IPS-NIHi11 (cell line): ENCODE measurements at regions not wholly inside any gene's neighbourhood (a gene's known extent, or its start where the extent isn't known, plus 50 kb on each side); places are given as distances from the start of the nearest gene placed in this dataset.
"Not testable (repeated sequence)": the region's sequence is repeated elsewhere in the genome, so short reads cannot be mapped to it uniquely, and the experiment has no call there.

ENCODE experiments used
- DNase-seq: peaks from one replicate; pipeline ENCODE4 v3.0.0; 2012; ENCODE audit warnings: mixed read lengths, low spot score

GRCh38 chr12:107826276-107826675 is 51.8 kb downstream of the ASCL4 start:
- no peak for DNase-seq

DNA sequence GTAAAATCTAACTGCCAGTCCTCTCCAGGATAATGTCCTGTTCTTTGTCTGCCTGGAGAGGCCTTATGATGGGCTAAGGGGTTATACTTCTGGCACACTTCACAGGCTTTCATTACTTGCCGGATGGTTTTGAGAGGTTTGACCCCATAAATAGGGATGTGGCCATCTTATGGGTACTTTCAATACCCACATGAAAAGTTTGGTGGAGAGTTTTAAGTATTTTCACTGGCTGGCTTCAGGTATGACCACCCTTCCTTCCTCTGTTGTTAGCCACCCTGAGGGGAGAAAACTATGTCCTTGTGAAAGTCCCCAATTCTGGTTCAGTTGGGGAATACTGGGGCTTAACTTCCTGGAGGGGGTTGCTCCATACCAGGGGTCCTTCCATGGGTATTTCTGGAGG is 54.8 kb downstream of the ASCL4 start:
- DNase-seq, result no peak

DNA sequence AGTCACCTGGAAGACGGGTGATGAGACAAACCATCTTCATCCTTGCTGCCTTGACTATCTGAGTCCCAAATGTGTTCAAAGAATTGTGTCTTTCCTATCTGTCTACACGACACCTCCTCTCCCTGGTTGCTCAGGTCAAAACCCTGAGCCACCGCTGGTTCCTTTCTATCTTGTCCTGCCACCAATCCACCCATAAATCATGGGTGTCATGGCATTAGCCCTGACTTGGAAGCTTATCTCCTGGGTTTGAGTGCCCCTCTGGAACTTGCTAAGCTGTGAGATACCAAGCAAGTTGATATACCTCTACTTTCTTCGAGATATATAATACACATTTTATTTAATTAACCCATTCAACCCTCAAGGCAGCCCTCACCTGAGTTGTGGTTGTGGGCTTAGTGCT is 57.9 kb downstream of the ASCL4 start:
- no peak for DNase-seq

DNA sequence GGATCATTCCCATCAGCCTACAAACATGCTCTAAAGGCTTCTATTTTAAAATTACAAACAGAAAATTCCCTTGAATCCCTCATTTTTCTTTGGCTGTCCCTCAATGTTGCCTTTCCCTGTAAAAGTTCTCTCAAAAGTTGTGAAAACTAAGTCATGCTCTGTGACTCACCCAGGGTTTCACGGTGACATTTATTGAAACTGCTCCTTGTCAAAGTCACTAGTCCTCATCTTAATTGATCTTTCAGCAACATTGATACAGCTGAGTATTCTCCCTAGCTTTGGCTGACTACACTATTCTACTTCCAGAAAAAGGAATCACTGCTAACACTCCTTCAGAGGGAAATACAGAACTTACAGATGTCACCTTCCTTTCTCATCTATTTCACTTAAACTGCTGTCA is 65.7 kb downstream of the ASCL4 start:
- DNase-seq, result no peak

- peak; percentile 41 for DNase-seq
Observed at GRCh38 chr12:107843351-107844311, 69.1 kb downstream of the ASCL4 start.

- DNase-seq, result peak; percentile 69
Observed at GRCh38 chr12:107844312-107844921, 69.9 kb downstream of the ASCL4 start.

GRCh38 chr12:107845226-107845979 is 70.9 kb downstream of the ASCL4 start:
- DNase-seq, result peak; percentile 29

- DNase-seq, result no peak
Observed at GRCh38 chr12:107845980-107846659, 71.6 kb downstream of the ASCL4 start.

- DNase-seq, result no peak
Observed at GRCh38 chr12:107847430-107847829, 72.9 kb downstream of the ASCL4 start.

DNA sequence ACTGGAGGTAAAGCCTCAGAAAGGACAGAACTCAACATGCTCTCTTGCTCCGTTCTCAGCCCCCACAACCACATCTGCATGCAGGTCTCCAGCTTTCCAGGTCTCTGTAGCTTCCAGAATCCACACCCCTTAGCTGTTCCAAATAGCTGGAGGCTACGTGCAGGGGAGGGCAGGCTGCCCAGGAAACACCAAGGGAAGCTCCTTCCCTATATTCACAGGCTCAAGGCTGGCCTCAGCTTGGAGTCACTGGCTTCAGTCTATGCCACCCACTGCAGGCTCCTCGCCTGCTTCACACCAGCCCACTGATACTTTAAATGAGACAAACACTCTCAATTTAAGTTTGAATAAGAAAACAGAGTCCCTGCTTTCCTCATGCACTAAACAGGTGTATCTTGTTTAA is 73.3 kb downstream of the ASCL4 start:
- DNase-seq, result no peak

- no peak for DNase-seq
Observed at GRCh38 chr12:107853479-107853878, 79.0 kb downstream of the ASCL4 start.

- DNase-seq, result no peak
Observed at GRCh38 chr12:107855471-107855870, 81.0 kb downstream of the ASCL4 start.

GRCh38 chr12:107856096-107856495 is 81.6 kb downstream of the ASCL4 start:
- DNase-seq, result no peak

- DNase-seq, result no peak
Observed at GRCh38 chr12:107857191-107857590, 82.7 kb downstream of the ASCL4 start.

GRCh38 chr12:107859367-107859766 is 84.9 kb downstream of the ASCL4 start:
- no peak for DNase-seq

DNA sequence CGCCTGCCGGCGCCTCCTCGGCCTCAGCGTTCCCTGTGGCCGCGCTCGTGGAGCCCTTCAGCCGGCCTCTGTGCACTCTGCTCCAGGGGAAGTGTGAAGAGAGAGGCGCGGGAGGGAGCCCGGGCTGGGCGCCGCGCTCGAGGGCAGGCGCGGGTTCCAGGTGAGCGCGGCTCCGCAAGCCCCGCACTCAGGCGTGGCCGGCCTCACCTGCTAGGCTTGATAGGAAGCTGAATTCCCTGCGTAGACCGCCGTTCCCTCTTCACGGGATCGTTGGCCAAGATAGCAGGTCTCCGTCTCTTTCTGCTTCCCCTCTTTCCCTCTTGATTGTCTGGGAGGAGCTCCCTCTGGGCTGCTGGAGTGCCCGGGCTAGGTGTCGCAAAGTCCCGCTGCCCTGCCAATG is 89.7 kb downstream of the ASCL4 start:
- peak; percentile 42 for DNase-seq

- not testable (repeated sequence) for DNase-seq
Observed at GRCh38 chr12:107864727-107865126, 90.2 kb downstream of the ASCL4 start.

- peak; percentile 34 for DNase-seq
Observed at GRCh38 chr12:107873223-107873622, 98.7 kb downstream of the ASCL4 start.

- DNase-seq, result peak; percentile 23
Observed at GRCh38 chr12:107875786-107876185, 101.3 kb downstream of the ASCL4 start.

DNA sequence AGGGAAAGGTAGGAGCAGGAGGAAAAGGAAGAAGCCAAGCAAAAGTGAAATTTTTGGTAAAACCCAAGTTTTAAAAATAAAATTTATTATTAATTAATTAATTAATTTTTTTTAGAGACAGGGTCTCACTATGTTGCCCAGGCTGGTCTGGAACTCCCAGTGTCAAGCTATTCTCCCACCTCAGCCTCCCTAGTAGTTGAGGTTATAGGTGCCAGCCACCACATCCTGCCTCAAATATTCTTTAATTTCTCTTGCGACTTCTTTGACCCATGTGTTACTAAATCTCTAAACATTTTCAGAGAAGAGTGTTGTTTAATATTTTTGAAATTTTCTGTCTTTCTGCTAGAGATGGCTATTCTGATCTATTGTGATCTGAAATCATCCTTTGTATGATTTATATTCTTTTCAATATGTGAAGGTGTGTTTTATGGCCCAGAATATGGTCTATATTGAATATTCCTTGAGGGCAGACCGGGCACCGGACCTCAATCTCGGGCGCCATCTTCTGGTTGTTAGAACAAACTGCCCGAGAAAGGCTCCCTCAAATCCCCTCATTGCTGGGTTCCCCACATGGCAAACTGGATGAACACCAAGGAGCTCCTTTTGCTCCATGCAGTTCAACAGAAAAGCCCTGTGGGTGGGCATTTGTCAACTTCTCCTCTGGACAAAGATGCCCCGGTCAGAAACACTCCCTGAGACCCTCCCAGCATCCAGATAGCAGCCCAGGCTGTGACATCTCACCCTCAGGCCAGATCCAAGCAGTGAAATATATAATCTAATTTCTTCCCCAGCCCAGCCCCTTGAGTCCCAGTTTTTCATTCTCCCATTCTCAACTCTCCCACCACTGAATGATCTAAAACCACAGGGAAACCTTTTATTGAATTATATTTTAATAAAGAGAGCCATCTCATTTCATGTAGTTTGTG is 110.5 kb downstream of the ASCL4 start:
- peak; percentile 71 for DNase-seq

DNA sequence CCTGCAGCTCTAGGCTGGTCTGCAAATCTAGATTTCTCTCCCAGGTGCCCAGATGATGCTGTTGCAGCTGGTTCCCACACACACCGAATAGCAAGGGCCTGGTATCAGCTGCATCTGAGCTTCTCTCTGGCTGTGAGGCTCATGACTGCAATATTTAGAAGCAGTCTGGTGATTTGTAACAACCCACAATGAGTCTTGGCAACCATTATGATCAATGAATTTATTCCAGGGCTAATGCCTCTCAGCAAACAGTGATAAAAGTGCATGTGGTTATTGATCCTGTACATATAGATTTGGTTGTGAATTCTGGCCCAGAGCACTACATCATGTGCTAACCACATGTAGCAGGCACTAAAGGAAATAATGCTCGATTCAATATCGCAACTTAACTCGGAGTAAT is 114.3 kb downstream of the ASCL4 start:
- no peak for DNase-seq
